HG03066 (cell line): ENCODE measurements at regions not wholly inside any gene's neighbourhood (a gene's known extent, or its start where the extent isn't known, plus 50 kb on each side); places are given as distances from the start of the nearest gene placed in this dataset.
"Not testable (repeated sequence)": the region's sequence is repeated elsewhere in the genome, so short reads cannot be mapped to it uniquely, and the experiment has no call there.

Source experiments
- ATAC-seq: cut with Tn5 transposase; IDR thresholded peaks from one replicate; pipeline ENCODE4 v1.9.1; 2021; ENCODE audit warnings: low read depth; ENCODE audit not compliant: unreplicated experiment

DNA sequence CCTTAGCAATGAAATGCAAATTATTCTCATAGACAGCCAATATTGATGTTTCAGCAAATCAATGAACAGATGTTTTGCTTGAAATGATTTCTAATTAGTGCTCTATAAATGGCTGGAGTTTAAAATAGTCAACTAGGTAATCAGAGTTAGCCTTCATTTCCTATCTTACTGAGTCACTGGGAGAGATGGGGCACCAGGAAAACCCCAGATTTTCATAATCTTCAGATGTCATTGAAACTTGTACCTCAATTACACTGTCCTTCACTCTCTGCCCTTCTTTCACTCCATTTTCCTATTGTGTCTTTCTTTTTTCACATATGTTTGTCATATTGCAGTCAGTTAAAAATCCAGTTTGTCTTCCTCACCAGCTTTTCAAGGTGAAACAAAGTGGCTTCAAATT lies 92.7 kb downstream of the C12orf75 start:
- no peak for ATAC-seq

GRCh38 chr12:105423921-105424320 lies 93.4 kb downstream of the C12orf75 start:
- no peak for ATAC-seq

DNA sequence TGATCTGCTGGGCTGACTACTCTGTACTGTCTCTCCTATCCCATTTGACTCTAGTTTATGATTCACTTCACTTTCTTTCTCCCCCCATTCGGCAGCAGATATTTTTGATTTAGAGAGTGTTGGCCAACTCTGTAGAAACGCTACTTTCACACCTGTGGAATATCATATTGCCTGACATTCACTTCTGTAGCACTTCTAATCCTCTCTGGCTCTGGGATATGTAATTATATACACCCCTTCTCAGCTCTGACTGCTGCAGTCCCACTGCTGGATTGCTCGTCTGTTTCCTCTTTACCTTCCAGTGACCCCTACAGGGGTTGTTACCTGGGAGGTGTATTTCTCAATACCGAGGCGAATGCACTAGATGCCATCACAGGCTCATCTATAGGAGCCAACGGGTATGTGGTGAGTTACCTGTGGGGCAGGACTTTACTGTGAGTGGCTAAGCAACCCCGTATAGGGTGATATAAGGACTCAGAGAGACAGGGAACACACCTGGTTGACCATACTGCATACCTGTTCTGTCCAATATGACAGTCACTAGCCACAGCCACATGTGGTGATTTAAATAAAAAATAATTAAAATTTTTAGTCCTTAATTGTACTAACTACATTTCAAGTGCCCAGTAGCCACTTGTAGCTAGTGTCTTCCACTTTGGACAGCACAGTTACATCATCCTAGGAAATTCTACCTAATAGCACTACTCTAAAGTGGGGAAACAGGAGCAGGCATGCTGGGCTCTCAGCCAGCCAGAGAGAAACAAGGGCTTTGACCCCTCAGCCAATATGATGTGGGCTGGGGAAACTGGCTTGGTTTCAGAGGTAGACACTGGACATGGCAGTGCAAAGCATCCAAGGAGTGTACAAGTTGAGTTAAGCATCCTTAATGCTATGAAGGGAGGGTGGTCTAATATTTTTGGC lies 95.0 kb downstream of the C12orf75 start:
- ATAC-seq = no peak

GRCh38 chr12:105426766-105427165 lies 96.3 kb downstream of the C12orf75 start:
- no peak for ATAC-seq

- ATAC-seq = no peak
Observed at GRCh38 chr12:105427883-105428282, 97.4 kb downstream of the C12orf75 start.

DNA sequence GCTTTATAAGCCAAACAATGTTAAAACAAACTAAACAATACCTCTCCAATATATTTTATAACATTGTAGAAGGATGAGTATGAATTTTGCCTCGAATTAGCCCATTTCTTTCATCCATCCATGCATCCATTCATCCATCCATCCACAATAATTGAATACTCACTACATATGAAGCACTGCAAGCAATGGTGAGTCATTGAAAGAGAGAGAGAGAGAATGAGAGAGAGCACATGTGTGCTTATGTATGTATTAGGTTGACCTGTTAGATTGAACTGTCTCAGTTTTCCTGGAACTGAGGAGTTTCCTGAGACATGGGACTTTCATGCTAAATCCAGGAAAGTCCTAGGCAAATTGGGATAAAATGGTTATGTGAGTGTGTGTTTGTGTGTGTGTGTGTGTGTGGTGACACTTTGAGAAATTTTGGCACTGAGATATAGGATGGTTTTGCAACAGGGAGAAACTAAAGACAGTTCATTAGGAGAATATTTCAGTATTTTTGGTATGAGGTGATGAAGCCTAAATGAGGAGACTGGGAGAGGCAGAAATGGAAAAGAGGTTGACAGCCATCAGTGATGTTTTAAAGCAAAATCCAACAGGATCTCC lies 98.4 kb downstream of the C12orf75 start:
- ATAC-seq = no peak

GRCh38 chr12:105429511-105429910 lies 99.0 kb downstream of the C12orf75 start:
- ATAC-seq = no peak

DNA sequence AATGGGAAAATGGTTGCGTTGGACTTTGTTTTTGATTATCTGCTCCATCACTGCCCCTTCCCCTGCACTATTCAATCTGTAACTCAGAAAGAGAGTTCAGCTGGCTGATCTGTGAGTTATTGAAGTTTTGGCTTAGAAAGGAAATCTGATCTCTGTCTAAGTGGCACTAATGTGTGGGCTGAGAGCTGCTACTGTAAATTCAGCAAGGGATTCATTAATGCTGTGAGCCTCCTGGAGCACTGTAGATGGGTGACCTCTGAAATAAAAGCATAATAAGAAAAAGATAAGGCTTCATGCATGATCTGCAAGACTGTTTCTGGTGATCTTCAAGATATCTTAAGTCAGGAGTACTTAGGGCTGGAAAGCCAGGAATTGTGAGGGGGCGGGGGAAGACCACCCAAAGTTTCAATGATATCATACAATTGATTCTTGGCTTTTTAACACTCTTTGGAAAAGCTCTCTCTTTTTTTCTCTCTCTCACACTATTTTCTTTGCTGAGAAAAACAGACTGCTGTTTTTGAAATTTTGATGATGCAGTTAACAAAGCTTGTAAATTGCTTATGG lies 101.1 kb downstream of the C12orf75 start:
- no peak for ATAC-seq

- no peak for ATAC-seq
Observed at GRCh38 chr12:105433804-105434203, 103.3 kb downstream of the C12orf75 start.

- no peak for ATAC-seq
Observed at GRCh38 chr12:105436636-105437035, 106.1 kb downstream of the C12orf75 start.

DNA sequence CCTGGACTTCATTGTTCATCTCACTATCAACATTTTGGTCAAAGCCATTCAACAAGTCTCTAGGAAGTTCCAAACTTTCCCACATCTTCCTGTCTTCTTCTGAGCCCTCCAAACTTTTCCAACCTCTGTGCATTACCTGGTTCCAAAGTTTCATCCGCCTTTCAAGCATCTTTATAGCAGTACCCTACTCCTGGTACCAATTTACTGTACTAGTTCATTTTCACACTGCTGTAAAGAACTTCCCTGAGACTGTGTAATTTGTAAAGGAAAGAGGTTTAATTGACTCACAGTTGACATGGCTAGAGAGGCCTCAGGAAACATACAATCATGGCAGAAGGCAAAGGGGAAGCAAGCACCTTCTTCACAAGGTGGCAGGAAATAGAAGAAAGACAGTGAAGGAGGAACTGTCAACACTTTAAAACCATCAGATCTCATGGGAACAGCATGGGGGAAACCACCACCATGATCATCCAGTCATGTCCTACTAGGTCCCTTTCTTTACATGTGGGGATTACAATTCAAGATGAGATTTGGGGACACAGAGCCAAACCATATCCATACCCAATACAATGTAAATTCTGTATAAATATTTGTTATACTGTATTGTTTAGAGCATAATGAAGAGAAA lies 109.7 kb downstream of the C12orf75 start:
- no peak for ATAC-seq

- no peak for ATAC-seq
Observed at GRCh38 chr12:105443802-105444652, 113.5 kb downstream of the C12orf75 start.

- ATAC-seq = no peak
Observed at GRCh38 chr12:105444653-105445102, 114.2 kb downstream of the C12orf75 start.

DNA sequence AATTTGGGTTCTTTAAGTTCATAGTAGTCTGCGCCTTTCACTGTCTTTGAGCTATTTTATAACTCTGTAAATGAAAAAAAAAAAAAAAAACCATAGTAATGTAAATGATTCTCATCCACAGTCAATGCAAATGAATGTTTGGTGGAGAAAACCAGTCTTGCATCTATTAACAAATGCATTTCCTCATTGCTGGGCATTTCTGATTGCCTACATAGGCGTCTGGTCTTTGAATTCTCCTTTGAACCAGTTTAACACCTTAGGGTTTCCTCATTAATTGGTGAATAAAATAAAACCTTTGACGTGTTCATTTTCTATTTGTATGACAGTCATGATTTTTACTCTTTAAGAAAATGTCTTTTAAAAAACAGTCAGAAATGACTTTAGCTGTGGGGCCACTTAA lies 114.8 kb downstream of the C12orf75 start:
- ATAC-seq = no peak

DNA sequence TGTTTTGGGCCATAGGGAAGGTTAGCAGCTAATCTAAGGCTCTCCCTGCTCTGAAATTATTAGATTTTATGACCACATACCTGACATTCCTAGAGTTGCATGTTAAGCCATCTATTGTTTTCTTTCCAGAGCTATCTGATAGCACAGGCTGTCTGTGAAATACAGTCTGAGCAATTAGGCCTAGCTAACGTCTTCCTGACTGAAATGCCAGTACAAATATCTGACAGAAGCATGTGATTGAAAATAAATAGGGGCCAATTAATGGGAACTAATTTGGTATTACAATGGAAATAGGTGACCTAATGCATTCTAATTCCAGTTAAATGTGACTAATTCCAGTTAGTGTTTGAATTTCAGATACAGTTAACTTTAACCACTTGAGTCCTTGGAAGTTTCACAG lies 115.2 kb downstream of the C12orf75 start:
- no peak for ATAC-seq

DNA sequence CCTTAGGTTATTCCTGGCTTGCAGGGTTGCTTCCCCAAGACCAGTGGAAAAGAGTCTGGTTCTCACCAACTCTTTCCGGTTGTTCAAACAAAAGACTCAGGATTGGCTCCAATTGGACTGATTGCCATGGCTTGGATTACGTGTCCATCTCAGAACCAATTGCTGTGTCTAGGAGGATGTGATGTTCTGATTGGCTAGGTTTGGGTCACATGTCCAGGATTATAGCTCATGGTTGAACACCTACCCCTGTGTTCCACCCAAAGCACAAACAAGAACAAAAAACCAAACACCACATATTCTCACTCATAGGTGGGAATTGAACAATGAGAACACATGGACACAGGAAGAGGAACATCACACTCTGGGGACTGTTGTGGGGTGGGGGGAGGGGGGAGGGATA lies 116.0 kb downstream of the C12orf75 start:
- not testable (repeated sequence) for ATAC-seq

DNA sequence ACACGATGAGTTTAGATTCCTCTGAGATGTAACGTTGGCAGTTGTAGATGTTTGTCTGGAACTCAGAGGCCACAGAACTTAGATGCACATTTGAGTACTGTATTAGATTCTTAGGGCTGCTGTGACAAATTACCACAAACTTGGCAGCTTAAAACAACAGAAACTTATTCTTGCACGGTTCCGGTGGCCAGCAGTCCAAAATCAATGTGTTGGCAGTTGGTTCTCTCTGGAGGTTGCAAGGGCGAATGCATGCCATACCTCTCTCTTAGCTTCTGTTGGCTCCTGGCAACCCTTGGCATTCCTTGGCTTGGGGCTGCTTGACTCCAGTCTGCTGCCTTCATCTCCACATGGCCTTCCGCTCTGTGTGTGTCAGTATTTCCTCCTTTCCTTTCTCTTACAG lies 118.9 kb downstream of the C12orf75 start:
- no peak for ATAC-seq

DNA sequence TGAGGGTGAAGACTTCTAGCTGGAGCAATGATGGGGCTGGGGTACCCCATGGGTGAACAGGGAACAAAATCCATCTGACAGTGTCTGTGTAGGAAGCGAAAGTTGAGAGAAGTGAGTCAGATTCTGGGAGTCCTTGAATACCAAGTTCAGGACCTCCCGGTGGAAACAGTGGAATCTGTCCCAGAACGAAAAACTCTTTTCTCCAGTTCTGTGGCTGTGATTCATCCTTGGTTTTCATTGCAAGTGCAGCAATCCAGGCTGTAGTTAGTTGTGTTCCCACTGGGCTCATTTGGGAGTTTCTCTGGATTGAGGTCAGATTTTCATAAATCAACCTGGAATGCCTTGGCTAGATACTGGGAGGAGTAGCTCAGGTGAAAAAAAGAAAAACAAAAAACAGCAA lies 120.7 kb downstream of the C12orf75 start:
- no peak for ATAC-seq

DNA sequence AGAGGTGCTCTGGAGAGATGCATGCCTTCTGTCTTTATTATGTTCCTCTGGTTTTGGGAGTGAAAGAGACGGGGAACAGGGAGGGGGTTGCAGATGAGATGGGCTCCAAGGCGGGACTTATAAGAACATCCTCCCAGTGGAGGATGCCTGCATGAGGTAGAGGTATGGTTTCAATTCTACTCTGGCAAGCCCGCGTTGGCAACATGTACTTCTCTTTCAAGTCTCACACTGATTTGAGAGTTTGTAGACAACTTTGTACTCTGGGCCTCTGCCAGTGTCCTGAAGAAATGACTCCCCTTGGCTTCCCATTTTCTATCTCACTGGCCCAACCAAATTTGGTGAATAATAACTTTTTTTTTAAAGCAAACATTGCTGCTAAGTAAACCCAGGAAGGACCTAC lies 121.3 kb downstream of the C12orf75 start:
- ATAC-seq = no peak

- ATAC-seq = no peak
Observed at GRCh38 chr12:105453316-105453715, 122.8 kb downstream of the C12orf75 start.
